Fibroblast of lung (primary cell): ENCODE measurements at regions not wholly inside any gene's neighbourhood (a gene's known extent, or its start where the extent isn't known, plus 50 kb on each side); places are given as distances from the start of the nearest gene placed in this dataset.
"Not testable (repeated sequence)": the region's sequence is repeated elsewhere in the genome, so short reads cannot be mapped to it uniquely, and the experiment has no call there.

Source experiments
- DNase-seq, 2 donors: peaks; one replicate each; pipeline versions ENCODE4 v3.0.0 to v3.0.0-alpha.2; 2010; ENCODE audit warnings: low read depth in 2 of 2
- H2AFZ ChIP-seq: 2 replicates; pipeline ENCODE4 v1.5.1; 2012; ENCODE audit warnings: low read length, control low read depth, inconsistent platforms
- H3K27ac ChIP-seq: 2 replicates; pipeline ENCODE4 v1.5.1; 2011; ENCODE audit warnings: low read length, control low read depth; ENCODE audit not compliant: insufficient read depth
- H3K27me3 ChIP-seq: 2 replicates; pipeline ENCODE4 v1.5.1; 2011; ENCODE audit warnings: mild to moderate bottlenecking, low read length; ENCODE audit not compliant: control insufficient read depth, insufficient read depth
- H3K36me3 ChIP-seq: 2 replicates; pipeline ENCODE4 v1.5.1; 2011; ENCODE audit warnings: low read length; ENCODE audit not compliant: control insufficient read depth, insufficient read depth
- H3K4me1 ChIP-seq: 2 replicates; pipeline ENCODE4 v1.5.1; 2011; ENCODE audit warnings: low read length; ENCODE audit not compliant: control insufficient read depth, insufficient read depth; ENCODE audit errors: extremely low read depth
- H3K4me2 ChIP-seq: 2 replicates; pipeline ENCODE4 v1.5.1; 2011; ENCODE audit warnings: low read length, control low read depth; ENCODE audit not compliant: insufficient read depth; ENCODE audit errors: extremely low read depth
- H3K4me3 ChIP-seq, 4 experiments: fragments of 200-600 bp in 1 of 4; sonication (generic) in 1 of 4; replicated peaks in 1 of 4; 2 replicates each; pipeline ENCODE4 v1.5.1; 2011 to 2016; ENCODE audit warnings: low read length in 4 of 4, low read depth in 3 of 4, mild to moderate bottlenecking in 3 of 4, control low read depth in 2 of 4, inconsistent platforms in 1 of 4, mixed read lengths in 1 of 4; ENCODE audit not compliant: insufficient read depth in 1 of 4; ENCODE audit errors: control extremely low read depth in 1 of 4
- H3K79me2 ChIP-seq: 2 replicates; pipeline ENCODE4 v1.5.1; 2012; ENCODE audit warnings: mild to moderate bottlenecking, low read length, inconsistent platforms; ENCODE audit not compliant: control insufficient read depth, insufficient read depth
- H3K9ac ChIP-seq: 2 replicates; pipeline ENCODE4 v1.5.1; 2011; ENCODE audit warnings: mild to moderate bottlenecking, low read length, control low read depth; ENCODE audit not compliant: insufficient read depth
- H3K9me3 ChIP-seq: 2 replicates; pipeline ENCODE4 v1.5.1; 2012; ENCODE audit warnings: low read depth, low read length; ENCODE audit not compliant: control insufficient read depth, insufficient read depth
- H4K20me1 ChIP-seq: 2 replicates; pipeline ENCODE4 v1.5.1; 2011; ENCODE audit warnings: low read length; ENCODE audit not compliant: control insufficient read depth, insufficient read depth; ENCODE audit errors: extremely low read depth
- CTCF ChIP-seq, 2 donors: IDR thresholded peaks in 1 of 2; conservative IDR thresholded peaks in 1 of 2; 1 replicate in 1 of 2; 2 replicates in 1 of 2; pipeline ENCODE4 v1.5.1; 2011 to 2012; ENCODE audit warnings: low read length in 2 of 2, control low read depth in 1 of 2, inconsistent platforms in 1 of 2, low read depth in 1 of 2, mild to moderate bottlenecking in 1 of 2
- EZH2 ChIP-seq: IDR thresholded peaks from 2 replicates; pipeline ENCODE4 v1.5.1; 2012; ENCODE audit warnings: low read length, control low read depth, mild to moderate bottlenecking; ENCODE audit errors: missing control alignments

- Histone ChIP-seq H3K79me2 (no peaks in the 10 kb centered on the region), H3K27me3 (no peaks in the 10 kb centered on the region), H4K20me1 (no peaks in the 10 kb centered on the region), H3K4me2 (no peak overlapping the region), H2AFZ (no peak overlapping the region), H3K27ac (no peak overlapping the region), H3K9ac (no peak overlapping the region), H3K4me3 (no peak overlapping the region), H3K9me3 (no peaks in the 10 kb centered on the region), H3K36me3 (no peaks in the 10 kb centered on the region), H3K4me1 (no peaks in the 10 kb centered on the region)
- TF ChIP-seq CTCF (conservative IDR thresholded peaks at IDR 0.05 in 1 of 2, IDR thresholded peaks at IDR 0.05 in 1 of 2; ENCODE audit: low read depth in 1 of 2, low read length in 2 of 2), result no peak
- TF ChIP-seq EZH2, result no peak
- no peak for DNase-seq
Measured at GRCh38 chr12:42015051-42015461, 129.6 kb downstream of the GXYLT1 start.

GRCh38 chr12:42012501-42012900 is 132.2 kb downstream of the GXYLT1 start:
- not testable (repeated sequence) for H3K79me2 ChIP-seq, H4K20me1 ChIP-seq, H3K36me3 ChIP-seq, H3K4me2 ChIP-seq, H3K4me3 ChIP-seq, H2AFZ ChIP-seq, H3K4me1 ChIP-seq, H3K27ac ChIP-seq, H3K27me3 ChIP-seq, H3K9ac ChIP-seq, H3K9me3 ChIP-seq
- peak in 1 of 2 donors; percentile 80 for DNase-seq

GRCh38 chr12:42010715-42011114 is 134.0 kb downstream of the GXYLT1 start:
- H3K27ac ChIP-seq, result no peak overlapping the region
- H3K27me3 ChIP-seq, result no peaks in the 10 kb centered on the region
- H3K9me3 ChIP-seq, result no peaks in the 10 kb centered on the region
- H3K4me2 ChIP-seq, result no peak overlapping the region
- H3K4me3 ChIP-seq, result no peak overlapping the region
- no peak overlapping the region for H2AFZ ChIP-seq
- H3K79me2 ChIP-seq, result no peaks in the 10 kb centered on the region
- no peaks in the 10 kb centered on the region for H3K4me1 ChIP-seq
- no peaks in the 10 kb centered on the region for H3K36me3 ChIP-seq
- no peak for TF ChIP-seq EZH2
- TF ChIP-seq CTCF (conservative IDR thresholded peaks at IDR 0.05 in 1 of 2, IDR thresholded peaks at IDR 0.05 in 1 of 2; ENCODE audit: low read depth in 1 of 2, low read length in 2 of 2), result no peak
- no peak overlapping the region for H3K9ac ChIP-seq
- no peaks in the 10 kb centered on the region for H4K20me1 ChIP-seq
- no peak for DNase-seq

GRCh38 chr12:42010257-42010656 is 134.4 kb downstream of the GXYLT1 start:
- no peak overlapping the region for H3K4me3 ChIP-seq
- no peaks in the 10 kb centered on the region for H3K4me1 ChIP-seq
- H3K79me2 ChIP-seq, result no peaks in the 10 kb centered on the region
- H4K20me1 ChIP-seq, result no peaks in the 10 kb centered on the region
- DNase-seq, result no peak
- no peak overlapping the region for H3K9ac ChIP-seq
- no peaks in the 10 kb centered on the region for H3K36me3 ChIP-seq
- H3K27ac ChIP-seq, result no peak overlapping the region
- H3K4me2 ChIP-seq, result no peak overlapping the region
- H3K27me3 ChIP-seq, result no peaks in the 10 kb centered on the region
- no peaks in the 10 kb centered on the region for H3K9me3 ChIP-seq
- H2AFZ ChIP-seq, result no peak overlapping the region
- no peak for TF ChIP-seq CTCF (conservative IDR thresholded peaks at IDR 0.05 in 1 of 2, IDR thresholded peaks at IDR 0.05 in 1 of 2; ENCODE audit: low read depth in 1 of 2, low read length in 2 of 2)
- TF ChIP-seq EZH2, result no peak
